EH (cell line): ENCODE measurements at regions not wholly inside any gene's neighbourhood (a gene's known extent, or its start where the extent isn't known, plus 50 kb on each side); places are given as distances from the start of the nearest gene placed in this dataset.

Experiments used
- DNase-seq: peaks from one replicate; pipeline ENCODE4 v3.0.0-alpha.2; 2015; ENCODE audit warnings: low read depth

DNA sequence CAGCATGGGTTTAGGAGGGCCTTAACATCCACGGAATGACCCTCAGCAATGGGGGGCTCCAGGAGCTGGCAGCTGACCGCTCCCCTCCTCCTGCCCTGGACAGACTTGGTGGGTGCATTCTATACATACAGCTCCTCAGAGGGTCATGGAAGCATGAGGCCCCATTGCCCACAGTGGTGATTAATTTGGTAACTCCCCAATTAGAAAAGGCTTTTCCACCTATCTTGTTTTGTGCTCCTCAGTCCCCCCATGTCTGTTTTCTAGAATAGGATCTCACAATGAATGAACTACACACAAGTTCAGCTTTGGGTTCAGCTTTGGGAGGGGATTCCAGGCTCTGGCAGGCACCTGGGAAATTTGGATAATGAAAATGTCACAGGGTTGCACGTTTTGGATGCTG is 707.8 kb downstream of the UQCRFS1 start:
- DNase-seq, result no peak

DNA sequence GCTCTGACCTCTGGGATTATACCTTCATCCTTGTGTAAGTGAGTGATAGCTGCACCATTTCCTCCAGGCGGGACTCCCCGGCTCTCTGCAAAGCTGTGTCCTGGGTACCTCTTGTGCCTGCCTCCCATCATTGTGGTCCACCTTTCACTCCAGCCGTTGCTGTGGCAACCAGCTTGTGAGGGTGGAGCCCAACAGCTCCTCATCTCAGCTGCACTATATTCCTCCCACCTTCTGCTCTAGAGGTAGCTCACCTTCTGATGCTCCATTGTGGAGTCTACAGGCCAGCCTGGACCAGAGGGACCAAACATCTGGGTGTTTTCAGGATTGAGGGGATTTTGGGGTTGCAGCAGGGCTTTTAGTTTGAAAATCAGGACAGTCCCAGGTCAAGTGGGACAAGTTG is 708.2 kb downstream of the UQCRFS1 start:
- DNase-seq, result no peak

DNA sequence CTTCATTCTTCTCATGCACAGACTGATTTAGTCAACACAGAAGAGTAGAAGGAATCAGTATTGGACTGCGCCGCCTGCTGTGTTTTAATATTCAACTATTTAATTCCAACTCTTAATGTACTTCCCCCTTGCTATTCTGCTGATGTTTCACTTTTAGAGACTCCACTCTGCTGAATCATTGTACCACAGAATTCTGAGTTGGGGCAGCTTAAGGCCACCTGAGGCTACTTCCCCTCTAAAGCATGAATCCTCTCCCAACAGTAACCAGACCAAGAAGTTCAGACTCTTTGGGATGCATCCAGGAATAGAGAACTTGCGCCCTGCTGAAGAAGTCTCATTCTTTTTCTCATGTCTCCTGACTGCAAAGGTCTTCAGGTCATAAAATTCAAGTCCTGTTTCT is 708.8 kb downstream of the UQCRFS1 start:
- no peak for DNase-seq

DNA sequence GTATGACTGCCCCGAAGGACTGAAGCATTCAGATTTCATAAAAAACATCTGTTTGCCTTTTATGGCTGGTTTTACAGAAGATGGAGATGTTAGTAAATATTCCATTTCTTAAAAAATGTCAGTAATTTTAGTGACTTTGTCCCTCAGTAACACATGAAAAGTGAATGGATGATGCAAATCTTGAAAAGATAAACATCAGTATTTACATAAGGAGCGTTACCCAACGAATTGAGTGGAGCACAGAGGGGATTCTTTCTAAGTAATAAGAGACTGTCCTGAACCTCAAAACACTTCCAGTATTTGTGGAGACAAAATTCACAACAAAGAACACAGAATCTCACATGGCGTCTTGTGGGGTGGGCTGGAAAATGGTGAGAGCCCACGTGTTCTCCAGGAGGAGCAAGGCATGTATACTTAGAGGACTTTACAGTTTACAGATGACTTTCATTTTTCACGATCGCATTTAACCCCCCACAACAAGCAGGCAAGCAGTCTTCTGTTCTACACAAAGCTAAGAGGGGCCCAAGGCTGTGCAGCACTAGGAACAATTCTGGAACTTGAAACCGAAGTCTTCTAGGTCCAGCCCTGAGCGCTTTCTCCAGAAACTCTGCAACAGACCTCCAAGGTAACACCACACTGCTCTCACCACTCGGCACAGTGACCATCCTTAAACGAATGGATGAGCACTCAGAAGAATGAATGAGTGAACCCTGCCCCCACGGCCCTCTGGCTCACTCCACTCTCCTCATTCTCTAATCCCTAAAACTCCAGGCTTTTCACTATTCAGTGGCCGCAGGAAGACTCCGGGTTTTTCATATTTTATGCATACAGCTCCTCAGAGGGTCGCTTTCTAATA is 709.8 kb downstream of the UQCRFS1 start:
- peak; percentile 2 for DNase-seq

DNA sequence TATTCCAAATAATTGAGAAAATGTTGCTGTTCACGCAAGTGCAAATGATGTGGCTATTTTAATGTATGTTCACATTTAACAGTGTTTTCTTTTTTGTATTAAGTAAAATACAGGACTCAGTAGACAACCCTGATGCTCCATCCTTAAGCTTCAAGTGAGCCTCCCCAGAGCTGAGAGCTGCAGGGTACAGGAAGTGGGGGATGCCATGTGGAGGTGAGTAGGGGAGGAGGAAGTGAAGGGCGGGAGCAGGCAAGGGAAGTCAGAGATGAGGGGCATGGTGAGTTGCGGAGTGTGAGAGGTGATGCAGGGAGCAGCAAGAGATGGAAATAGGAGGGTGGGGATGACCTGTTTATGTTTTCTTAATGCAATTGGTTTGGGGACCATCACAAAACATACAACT is 711.0 kb downstream of the UQCRFS1 start:
- no peak for DNase-seq

DNA sequence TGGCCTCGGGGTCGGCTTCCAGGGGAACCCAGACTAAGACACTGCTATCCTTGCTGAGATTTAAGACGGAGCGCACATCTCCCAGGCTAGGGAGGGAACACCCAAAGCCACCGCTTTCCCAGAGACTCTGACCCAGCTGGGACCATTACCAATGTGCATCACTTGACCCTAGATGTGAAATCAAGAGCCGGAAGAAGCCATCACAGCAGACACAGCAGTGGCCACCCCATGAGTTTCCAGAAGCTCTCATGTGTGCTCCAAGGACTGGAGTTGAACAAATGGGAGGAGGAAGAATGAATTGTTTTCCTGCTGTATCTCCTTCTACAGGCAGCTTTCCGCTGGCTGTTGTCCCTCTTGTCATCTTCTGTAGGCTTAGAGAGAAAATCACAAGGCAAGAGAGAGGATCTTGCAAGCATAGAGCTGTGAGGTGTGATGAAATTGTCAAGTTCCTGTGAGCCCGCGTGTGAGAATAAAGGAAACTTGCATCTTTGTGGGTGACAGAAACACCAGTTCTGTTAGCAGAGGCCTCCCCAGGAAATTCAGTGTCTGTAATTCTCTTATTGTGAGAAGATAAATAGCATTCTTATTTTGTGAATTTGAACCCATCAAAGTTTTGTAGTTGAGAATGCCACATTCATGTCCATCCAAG is 711.8 kb downstream of the UQCRFS1 start:
- DNase-seq, result no peak

DNA sequence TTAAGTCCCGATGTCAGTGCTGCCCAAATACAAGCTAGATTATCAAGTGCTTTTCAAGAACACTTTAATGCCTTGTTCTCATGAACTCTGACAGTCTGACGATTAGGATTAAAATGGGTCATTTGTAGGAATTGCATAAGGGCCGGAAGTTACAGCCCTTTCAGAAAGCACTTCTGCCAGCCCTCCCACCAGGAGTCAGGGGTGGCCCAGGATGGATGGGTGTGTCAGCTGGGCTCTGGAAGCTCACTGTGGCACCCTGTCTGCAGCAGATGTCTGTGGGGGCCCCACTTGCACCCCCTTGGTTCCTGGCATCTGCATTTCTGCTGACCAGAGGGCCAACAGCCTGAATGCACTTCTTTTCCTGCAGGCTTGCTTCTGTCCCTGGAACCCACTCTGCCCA is 712.7 kb downstream of the UQCRFS1 start:
- DNase-seq, result no peak

DNA sequence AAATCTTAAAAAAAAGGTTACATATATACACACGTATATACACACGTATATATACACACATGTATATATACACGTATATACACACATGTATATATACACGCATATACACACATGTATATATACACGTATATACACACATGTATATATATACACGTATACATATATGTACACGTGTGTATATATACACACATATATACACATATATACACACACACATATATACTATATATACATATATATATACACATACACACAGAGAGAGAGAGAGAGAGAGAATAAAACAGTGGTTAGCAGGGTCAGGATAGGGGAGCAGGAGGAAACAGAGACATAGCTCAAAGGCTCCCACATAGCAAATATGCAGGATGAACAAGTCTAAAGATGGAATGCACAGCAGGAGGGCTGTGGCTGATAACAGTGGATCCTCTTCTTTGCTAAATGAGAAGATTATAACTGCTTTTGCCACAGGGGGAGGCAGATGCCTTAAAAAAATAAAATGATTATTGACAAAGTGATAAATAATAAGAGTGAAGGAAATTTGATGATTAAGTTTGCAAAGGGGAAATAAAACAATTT is 714.5 kb downstream of the UQCRFS1 start:
- DNase-seq, result peak; percentile 26

DNA sequence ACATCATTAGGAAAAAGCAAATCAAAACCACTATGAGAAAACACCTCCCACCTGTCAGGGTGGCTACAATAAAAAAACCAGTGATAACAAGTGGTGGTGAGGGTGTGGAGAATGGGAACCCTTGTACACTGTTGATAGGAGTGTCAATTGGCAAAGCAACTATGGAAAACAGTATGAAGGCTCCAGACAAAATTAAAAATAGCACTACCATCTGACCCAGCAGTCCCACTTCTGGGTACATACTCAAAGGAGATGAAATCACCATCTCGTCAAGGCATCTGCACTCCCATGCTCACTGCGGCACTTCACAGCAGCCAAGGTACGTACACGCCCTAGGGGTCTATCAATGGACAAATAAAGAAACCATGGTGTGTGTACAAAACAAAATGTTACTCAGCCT is 715.1 kb downstream of the UQCRFS1 start:
- no peak for DNase-seq

DNA sequence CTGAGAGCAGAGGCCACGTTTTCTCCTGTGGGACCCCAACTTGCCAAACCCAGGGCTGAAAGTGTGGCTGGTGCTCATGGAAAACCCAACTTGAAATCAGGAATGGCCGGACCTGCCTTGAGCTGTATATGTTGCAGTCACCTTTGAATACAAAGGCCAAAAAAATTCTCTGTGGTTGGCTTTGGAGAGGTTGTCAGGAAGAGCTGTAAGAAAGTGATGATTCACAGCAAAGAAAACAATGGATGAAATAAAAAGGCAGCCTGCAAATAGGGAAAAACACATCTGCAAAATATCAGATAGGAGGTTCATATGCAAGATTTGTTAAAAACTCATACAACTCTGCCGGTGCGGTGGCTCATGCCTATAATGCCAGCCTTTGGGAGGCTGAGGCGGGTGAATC is 715.8 kb downstream of the UQCRFS1 start:
- DNase-seq, result no peak

DNA sequence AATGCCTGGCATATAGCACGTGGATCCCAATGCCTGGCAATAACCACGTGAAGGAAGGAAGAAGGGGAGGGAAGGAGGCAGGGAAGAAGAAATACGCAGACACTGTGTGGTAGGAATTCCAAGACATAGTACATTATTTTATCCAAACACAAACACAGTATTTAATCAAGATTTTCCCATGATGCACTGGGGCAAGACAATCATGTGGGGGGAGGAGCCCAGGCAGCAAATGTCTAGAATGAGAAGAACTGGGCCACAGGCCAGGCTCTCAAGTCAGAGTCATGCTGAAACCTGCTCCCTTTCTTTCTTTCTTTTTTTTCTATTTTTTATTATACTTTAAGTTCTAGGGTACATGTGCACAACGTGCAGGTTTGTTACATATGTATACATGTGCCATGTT is 717.9 kb downstream of the UQCRFS1 start:
- no peak for DNase-seq

DNA sequence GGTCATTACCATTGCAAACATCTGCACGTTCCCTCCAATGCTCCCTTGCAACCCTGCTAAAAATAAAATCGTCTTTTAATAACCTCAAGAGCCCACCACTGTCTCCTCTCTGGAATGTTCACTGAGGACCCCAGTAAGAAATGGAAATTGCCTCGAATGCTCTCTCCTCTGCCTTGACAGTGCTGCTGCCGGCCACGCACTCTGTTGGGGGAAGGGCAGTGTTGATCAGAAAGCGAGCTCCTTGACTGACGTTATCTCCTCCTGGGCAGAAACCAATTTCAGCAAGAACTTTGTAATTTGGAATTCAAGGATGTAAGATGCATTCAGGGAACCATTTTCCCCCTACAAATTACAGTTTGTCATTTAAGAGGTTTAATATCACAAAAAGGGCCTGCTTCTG is 718.5 kb downstream of the UQCRFS1 start:
- DNase-seq, result no peak

DNA sequence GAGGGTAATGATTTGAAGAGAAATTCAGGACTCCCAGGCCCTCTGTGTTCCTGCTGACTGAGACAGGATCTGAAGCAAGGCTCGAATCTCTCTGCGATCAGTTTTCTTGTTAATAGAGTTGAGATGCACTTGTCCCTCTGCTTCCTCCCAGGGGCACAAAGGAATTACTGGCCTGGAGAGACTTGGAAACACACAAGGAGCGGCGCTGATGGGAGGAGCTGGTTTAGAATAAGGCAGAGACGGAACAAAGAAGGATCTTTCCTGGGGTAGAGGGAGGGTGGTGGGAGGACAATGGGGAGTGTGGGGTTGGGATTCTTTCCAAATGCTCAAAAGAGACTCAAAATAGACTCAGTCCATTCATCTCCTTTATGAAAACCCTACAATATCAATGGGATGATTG is 719.1 kb downstream of the UQCRFS1 start:
- no peak for DNase-seq

DNA sequence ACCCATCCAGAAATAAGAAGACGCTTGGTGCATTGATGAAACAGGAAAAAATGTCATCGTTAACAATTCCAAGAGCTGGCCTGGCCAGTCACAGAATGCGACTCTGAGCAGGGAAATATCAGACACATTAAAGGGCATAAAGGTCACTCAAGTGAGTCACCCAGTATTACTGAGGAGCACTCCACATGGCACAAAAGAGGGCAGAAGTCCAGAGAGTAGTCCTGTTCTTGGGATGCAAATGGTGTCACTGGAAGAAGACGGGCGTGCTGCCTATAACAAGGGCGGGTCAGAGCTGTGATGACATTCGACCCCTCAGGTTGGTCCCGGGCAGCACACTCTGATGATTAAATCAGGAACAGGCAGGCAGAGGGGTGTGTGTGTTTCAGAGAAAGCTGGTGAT is 720.3 kb downstream of the UQCRFS1 start:
- DNase-seq, result peak; percentile 15

DNA sequence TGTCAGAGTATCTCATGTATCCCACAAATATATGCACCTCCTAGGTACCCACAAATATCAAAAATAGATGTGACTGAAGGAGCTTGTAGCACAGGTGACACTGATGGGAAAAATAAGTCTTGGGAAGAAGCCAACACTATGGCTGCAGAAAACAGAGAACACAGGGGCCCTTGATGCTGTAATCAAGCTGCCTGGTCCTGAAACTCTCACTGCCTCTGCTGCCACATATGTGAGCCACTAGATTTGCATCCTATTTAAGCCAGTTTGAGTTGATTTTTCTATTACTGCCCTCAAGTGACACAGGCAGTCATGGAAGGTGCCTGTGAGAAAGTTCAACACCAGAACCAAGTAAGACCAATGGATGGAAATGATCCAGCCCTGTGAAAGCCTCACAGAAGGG is 720.8 kb downstream of the UQCRFS1 start:
- no peak for DNase-seq

DNA sequence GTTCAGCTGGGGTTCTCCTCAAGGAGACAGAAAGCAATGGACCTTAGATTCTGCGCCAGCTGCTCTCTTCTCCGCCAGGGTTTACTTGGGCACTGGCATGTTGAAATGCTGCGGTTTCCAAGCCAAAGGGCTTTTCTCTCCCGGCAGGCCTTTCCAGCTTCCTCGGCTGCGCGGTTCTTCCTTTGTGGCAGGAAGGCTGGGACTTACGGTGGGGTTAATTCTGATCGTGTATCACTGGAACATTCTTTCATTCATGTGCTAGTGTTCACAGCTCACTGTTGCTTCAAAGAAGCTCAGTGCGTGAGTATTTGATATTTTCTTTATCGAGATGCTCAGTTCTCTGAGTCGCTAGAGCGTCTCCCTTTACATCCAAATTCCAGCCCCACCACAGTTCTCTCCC is 723.2 kb downstream of the UQCRFS1 start:
- DNase-seq, result no peak

DNA sequence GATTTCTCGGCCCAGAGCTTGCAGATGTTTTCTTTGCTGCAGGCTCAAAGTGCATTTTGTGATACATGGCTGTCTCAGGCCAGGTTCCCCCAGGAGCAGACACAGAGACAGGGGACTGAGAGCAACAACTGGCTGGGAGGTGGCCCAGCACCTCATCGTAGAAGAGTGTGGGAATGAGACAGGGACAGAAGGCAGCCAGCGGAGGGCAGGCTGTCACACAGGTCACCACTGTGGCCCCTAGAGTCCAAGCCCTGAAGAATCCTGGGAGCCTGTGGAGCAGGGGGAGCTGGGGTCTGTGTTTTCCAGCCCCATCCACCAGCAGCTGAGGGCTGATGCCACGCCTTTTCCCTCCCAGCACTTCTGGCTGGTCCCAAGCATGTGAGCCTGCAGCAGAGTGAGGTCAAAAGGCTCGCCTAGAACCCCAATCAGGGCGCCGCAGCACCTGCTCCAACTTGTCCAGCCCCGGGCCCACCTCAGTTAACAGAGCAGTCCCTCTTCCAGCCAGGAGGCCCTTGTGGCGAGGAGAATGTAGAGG is 723.8 kb downstream of the UQCRFS1 start:
- DNase-seq, result no peak

DNA sequence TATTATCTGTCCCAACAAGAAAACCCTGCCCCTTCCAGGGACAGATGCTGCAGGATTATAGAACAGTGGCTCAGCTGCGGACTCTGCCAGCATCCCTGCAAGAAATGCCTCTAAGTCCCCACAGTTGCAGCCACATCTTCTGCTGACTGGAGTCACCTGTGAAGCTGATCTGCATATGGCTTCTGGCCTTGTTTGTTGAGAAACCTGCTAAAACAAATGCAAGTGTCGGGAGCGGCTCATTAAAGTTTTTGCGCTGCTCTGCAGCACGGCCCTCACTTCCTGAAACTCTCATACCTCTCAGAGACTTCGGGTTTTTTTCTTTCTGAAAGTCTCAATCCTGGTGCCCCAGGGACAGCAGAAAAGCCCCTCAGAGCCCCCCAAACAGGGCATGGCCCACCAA is 725.0 kb downstream of the UQCRFS1 start:
- DNase-seq, result no peak

DNA sequence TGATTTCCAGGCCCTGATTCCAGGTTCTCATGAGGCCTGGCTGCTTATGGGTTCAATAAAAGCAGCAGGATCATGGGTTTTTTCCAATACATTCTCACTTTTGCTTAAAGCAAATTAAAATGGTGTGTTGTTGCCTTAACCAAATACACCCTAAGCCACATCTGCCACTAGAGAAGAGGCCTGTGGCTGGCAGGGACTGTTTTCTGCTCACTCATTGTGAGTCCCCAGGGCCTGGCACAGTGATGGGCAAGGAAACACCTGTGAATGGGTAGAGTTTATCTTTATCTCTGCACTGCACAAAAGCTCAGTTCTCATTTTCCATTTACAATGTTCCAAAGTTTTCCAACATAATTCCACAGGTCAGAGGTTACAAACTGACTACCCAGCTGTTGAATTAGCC is 726.0 kb downstream of the UQCRFS1 start:
- no peak for DNase-seq

DNA sequence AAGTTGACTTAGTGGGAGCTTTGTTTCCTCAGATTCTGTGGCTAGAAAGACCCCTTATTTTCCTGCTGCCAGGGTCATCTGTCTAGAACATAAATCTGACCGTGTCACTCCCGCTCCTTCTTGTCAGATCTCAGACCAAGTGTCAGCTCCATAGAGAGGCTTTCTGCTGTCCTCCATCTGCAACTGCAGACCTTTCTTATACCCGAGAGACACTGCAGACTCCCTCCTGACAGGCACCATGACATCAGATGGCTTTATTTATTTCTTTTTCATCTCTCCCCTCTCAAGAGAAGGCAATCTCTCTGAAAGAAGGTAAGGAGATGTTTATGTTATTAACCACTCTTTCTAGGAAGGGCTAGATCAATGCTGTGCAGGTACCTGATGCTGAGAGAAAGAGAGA is 726.5 kb downstream of the UQCRFS1 start:
- DNase-seq, result no peak

DNA sequence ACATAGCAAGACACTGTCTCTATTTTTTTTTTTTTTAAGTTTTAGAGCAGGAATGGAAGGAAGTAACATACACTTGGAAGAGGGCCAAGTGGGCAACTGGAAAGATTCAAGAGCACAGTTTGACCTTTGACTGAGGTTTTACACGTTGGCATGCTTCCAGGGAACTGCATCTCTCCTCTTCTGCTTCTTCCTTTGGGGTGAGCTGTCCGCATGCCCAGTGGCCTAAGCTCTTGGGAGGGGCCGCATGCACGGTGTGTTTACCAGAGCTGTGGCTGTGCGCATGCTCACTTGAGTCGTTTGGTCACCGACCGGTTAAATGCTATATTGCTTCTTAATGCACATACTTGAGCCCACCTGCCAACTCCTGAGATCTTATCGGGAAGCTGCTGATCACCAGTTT is 727.7 kb downstream of the UQCRFS1 start:
- no peak for DNase-seq

DNA sequence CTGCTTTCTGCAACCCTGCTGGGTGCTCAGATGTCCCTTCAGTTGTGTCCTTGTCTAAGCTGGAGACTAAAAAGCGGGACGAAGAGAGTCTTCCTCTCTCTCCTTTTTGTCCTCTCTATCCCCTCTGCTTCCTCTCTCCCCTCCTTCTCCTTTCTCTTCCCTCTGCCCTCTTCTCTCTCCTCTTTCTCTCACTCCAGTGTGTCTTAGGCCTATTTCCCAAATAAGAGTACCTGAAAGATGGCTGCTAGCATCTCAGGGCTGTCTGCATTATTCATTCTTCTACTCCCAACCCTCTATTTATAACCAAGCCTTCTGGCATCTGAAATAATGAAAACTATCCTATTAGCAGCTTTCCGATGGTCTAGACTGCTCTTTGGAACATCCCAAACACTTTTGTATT is 729.8 kb downstream of the UQCRFS1 start:
- DNase-seq, result no peak

DNA sequence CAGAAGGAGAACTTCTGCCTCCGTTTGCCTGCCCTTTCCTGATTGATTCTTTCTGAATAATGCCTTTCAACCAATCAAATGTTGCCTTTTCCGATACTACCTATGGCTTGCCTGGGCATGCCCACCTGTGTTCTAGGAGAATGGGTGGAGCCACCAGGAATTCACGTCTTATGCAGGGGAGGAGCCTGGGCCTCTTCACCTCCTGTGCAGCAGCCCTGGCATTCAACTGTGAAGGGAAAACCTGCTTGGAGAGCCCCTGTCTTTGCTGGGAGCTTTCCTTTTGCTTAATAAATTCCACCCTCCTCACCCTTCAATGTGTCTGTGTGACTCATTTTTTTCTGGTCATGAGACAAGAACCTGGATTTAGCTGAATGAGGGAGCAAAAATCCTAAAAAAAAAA is 730.7 kb downstream of the UQCRFS1 start:
- no peak for DNase-seq
